NK-92 treated with Interleukin-12 subunit alpha and Interleukin-12 subunit beta, amount 100 ng/mL, for 24 hours (cell line): ENCODE measurements at regions not wholly inside any gene's neighbourhood (a gene's known extent, or its start where the extent isn't known, plus 50 kb on each side); places are given as distances from the start of the nearest gene placed in this dataset.

Source experiments
- DNase-seq: peaks from one replicate; lab custom pipeline; 2025; lab: John Stamatoyannopoulos, UW

DNA sequence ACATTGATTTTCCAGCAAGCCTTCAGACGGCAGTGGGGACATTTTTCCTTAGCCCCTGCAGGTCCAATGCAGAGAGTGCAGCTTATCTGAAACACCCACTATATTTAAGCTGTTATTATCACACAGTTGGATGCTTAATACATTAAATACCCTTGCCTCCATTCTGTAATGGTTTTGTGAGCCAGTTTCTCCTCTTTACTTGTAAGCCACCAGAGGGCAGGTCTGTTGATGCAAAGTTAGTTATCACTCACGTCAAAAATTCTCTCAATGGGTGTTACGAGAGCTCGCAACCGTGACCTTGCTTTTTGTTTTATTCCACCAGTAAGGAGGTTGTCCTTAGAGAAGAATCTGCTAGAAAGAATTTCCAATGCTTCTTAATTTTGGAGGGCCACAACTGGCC is 189.8 kb downstream of the INSIG2 start:
- no peak for DNase-seq

DNA sequence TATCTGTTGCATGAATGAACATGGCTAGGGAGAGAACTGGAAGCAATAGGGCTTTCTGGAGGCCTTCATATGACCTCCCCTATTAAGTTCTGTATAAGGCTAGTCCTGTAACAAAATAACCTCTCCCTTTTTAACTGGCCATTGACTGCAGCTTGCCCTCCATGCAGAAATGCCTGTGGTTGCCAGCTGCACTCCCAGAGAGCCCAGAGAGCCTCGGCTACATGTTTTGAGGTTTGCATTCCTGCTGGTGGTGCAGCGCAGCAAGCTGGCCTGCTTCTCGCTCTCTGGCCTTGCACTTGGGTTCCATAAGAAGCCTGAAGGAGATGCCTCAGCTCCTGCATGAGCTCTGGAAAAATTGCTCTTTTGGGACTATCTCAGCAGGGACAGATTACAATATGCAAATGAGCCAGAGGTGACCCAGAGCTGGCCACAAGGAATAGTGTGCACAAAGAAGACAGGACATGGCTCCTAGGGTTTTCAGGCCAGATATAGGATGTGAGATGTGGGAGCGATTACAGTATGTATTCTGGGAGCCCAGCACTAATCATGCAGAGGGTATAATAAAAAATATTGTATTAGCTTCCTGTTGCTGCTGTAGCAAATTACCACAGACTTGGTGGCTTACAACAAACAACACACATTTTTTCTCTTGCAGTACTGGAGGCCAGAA is 186.7 kb downstream of the INSIG2 start:
- no peak for DNase-seq

DNA sequence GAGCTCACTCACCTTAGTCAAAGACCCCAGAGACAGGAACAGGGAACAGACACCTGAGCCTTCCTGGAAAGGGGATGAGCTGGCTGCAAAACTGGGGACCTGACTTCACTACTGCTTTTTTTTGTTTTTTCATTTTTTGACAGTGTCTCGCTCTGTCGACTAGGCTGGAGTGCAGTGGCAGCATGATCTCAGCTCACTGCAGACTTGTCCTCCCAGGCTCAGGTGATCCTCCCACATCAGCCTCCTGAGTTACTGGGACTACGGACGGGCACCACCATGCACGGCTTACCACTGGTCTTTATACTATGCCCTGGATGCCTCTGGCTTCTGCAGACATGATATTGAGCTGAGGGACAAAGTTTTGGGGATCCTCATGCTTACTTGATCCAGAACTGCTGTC is 184.1 kb downstream of the INSIG2 start:
- DNase-seq: no peak

DNA sequence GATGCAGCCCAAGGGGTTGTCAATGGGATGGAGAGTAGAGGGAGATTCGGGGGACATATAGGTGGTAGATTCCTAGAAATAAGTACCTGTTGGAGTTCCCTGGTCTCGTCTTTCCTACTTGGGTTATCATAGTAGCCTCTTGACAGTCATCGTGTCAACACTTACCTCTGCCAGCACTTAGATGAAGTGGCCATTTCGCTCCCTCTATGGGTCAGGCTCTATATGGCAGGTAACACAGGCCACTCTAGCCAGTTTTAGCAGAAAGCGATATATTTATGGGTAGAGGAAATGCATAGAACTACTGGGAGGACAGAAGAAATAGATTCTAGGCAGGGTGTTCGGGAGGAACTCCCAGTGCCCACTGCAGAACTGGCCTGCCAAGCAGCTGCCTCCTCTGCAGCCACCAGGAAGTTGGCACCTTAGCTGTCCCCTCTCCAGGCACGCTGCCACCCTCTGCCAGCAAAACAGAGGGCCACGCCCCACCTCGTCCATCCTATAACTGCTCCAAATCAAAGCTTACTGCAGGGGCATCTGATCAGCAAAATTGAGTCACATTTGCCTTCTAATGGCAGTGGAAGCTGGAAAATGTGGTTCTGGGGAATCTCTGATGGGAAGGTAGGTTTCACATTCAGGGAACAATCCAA is 181.3 kb downstream of the INSIG2 start:
- no peak for DNase-seq

DNA sequence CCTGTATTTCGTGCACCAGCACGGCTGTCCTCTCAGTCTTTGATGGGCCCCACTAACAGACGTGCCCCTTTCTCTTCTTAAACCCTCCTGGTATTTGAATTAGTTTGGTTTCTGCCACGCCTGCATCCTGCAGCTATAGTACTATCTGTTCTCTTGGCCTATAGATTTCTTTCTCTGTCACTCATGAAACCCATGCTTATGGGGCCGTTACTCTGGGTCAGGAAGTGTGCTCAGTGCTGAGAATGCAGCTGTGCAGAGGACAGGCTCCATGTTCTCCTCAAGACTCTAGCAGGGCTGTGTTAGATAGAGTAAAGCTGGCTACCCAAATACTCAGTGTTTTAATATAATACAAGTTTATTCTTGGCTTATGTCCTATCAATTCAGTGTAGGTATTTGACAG is 180.0 kb downstream of the INSIG2 start:
- DNase-seq: no peak

DNA sequence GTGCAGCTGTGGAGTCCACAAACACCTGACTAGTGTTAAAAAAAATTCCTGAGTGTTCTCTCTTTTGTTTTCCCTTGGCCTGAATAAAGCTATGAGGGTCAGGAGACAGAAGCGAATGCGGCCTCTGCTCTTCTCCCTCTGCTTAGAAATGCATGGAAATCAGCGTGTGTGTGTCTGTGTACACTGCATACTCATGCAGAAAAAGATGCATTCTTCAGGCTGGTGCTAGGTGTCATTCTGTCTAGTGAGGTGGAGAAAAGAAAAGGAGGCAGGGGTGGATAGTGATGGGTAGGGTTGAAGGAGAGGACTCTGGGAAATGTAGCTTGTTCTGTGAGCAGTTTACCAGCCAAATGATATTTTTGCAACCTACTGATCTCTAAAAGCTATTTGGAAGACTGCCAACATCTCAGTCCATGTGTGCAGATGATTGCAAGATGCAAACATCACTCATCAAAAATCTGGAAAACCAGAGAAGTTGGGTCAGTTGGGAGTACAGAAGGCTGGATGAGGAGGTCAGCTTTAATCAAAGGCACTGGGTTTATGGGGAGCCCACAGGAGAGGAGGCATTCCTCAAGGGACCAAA is 177.7 kb downstream of the INSIG2 start:
- no peak for DNase-seq

DNA sequence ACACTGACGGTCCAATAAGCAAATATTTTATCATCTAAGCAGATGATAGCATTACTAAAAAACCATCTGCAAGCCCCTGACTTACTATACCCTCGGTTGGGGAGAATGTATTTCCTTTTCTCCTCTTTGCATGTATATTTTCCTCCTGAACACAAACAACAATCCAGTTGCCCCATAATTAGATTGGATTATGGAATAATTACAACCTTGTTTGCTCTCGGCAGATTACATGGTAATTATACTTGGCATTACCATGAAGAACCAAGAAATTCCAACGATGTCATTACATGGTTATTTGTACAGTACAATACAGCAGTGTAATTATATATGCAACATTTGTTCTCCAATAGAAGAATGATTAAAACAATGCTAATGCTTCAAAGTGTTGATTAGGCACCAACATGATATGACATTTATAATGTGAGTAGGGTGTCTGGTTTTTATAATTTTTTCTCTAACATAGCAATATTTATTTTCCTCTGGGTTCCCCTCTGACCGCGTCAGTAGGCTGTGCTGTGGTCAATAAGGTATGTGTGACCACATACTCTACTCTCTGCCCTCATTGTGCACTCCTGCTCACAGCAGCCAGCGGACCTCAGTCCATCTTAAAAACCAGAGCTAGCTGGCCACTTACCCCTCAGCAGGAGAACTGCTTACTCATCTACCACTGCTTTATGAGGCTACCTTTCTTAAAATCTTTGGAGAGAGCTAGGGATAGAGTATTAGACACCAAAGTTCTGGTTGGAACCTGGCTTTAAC is 176.1 kb downstream of the INSIG2 start:
- no peak for DNase-seq

DNA sequence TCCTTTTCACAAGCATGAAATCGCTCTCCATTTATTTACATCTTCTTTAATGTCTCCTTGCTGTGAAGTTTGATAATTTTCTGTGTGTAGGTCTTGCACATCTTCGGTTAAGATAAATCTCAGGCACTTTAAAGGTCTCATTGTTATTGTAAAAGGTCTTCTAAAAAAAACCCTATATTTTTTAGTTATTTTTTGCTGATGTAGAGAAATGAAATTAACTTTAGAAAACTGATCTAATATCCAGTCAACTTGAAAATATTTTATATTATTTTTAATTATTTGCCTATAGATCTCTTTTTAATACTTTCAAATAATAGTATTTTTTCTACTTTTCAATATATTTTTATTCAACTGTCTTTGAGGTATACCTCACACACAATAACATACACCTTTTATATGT is 169.4 kb downstream of the INSIG2 start:
- DNase-seq: no peak

DNA sequence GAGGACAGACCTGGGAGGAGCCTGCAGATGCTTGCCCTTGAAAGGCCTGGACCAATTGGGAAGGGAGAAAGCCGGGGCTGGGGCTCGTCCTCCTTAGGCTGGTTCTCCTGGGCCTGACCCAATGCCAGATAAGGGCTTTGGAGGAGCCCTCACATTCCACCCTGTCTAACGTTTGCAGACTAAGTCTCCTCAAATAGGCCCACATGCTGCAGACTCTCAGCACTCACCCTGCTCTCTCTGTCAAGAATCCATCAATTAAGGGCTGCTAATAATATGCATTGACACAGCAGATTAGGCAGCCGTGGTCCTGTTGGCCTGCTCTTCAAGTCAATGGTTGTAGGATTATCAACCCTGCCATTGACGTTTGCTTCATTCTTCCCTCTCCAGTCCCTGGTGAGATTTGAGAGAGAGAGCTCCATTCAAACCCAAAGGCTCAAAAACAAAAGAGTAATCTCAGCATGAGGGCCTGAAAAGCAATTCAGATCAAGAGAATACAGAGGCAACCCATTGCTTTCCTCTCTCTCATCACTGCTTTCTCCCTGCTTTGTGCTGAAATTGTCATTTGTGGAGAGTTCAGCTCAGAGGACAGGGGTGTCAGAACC is 167.6 kb downstream of the INSIG2 start:
- DNase-seq: no peak

DNA sequence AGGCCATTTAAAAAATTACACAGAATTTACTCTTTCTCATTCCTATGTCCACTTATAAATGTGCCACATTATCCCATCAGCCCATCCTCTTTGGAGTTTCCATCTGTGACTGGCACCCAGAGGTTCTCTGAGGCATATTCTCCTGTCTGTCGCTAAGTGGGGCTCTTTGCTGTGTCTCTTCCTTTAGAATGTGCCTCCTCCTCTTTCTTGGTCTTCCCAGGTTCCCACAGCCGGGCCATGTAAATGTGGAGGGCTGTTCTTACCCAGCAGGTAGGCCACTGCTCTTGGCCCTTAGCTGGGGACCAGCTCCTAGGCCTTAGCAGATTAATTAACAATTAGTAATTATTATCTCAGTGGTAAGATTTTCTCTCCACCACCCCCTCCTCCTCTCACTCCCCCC is 167.0 kb downstream of the INSIG2 start:
- DNase-seq: no peak

DNA sequence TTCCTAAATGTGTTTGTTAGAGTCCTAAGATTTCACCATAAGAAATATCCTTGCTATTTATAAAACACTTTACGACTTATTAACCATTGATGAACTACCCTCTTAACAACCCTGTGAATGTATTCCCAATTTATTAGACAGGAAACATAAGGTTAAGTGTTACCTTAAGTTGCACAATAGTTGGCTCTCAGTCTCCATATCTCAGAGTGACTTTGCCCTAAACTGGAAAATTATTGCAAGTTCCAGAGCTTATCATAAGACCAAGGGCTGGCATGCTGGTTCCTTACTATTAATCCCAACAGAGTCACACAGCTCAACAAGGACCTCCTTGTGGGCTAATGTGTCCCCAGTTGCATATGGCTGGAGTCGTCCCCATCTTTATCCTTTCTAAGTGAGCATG is 165.8 kb downstream of the INSIG2 start:
- no peak for DNase-seq

DNA sequence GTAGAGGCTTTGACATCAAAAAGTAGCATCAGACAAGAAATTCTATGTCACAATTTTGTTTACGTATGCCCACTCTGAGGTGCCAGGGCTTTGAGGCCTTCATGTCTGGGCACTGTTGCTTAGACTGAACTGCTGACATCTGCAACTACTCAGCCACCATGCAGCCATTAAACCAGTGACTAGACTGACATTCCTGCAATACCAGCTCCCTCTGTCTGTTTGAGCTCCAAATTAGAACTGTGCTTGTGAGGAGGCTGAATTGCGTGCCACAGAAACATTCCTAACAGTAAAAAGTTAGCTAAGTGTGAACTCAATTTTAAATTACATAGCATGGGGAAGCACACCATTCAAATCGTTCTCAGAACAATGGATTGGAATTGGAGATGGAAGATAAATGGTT is 163.2 kb downstream of the INSIG2 start:
- no peak for DNase-seq

DNA sequence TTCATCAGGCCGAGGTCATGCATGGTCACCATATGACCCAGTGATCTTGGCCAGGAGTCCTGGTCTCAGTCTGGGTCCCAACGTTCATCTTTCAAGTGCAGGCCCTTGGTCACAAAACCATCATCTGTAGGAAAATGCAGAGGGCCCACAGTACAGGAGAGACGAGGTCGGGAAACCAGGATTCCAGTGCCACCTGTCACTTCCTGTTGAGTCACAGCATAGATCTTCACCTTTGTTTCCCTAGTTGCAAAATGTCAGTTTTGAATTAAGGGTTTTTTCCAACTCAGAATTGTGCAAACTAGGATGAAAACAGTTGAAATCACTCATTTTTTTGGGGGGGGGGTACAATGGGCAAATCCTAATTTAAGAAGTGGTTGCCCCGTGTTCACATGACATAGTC is 162.2 kb downstream of the INSIG2 start:
- DNase-seq: no peak

DNA sequence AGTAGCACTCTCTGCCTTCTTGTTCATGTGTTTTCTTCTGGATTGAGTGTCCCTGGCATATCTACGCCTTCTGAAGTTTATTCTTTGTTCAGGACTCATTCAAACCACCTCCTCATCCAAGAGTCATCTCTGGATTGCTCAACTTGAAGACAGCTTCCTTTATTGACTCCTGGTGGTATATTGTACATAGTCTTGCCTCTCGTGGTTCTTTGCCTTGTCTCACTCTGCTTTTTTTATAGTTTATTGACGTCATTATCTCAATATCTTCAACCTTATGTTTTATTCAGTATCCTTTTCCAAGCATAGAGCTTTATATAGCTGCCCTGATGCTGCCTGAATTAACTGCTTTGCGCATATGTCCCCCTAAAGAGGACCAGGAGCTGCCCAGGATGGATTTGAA is 161.7 kb downstream of the INSIG2 start:
- no peak for DNase-seq

DNA sequence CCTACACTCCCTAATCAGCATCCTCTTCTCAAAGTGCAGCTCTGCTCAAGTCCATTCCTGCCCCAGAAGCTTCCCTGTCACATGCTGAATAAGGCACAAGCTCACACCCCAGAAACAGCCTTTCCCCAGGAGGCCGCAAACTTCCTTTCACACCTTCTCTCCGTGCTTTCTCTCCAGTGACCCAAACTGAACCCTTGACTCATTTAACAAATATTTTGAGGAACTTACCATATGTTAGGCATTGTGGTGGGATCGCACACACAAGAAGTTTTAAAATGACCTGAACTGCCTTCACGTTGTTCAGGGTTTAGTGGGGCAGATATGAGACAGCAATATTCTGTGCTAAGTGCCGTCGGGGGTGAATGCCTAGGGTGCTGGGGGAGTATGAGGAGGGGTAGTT is 161.3 kb downstream of the INSIG2 start:
- DNase-seq: no peak

DNA sequence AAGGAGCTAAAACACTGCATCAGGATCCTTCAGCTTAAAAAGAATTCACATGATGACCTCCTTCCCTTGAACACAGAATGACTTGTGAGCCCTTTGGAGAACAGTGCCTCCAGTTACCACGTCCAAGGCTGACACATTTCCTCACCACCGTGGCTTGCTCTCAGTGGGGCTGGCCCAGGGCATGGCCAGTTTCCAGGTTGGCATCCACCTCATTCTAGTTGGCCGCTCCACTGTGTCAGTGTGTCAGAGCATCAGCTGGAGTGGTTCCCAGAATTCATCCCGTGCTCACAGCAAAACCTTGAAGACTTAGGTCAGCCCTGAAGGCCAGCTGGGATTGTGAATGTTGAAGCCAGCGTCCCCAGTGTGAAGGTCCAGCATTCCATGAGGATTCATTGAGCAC is 158.5 kb downstream of the INSIG2 start:
- no peak for DNase-seq

DNA sequence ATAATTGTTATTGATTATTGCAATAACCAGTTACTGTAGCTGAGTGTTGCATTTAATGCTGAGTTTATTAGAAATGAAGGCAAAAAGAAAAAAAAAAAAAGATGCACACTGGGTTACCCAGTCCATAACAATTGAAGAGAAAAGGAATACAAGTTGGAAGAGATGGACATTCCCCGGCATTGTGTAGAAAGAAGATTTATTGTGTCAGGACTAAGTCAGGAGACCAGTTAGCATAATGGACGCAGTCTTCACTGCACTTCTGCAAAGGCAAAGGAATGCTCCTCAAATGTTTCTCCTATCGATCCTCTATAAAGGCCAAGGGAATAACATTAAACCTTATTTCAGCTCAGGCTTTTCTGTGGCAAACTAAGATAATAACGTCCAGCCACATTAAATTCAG is 157.8 kb downstream of the INSIG2 start:
- no peak for DNase-seq

DNA sequence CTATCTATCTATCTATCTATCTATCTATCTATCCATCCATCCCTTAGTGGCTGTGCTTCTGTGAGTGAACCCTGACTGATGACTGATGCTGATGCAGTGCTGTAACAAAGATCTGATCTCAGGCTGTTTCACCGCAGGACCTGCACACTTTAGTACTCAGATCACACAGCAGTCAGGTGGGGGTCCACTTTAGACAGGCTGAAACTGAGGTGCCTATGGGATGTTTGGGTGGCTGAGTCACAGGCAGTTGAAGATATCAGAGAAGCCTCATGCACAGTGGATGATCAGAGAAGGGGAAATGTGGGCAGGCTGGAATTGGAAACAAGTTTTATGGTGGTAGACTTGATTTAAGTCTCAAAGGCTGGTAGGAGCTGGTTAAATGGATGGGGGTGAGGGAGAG is 156.4 kb downstream of the INSIG2 start:
- no peak for DNase-seq

DNA sequence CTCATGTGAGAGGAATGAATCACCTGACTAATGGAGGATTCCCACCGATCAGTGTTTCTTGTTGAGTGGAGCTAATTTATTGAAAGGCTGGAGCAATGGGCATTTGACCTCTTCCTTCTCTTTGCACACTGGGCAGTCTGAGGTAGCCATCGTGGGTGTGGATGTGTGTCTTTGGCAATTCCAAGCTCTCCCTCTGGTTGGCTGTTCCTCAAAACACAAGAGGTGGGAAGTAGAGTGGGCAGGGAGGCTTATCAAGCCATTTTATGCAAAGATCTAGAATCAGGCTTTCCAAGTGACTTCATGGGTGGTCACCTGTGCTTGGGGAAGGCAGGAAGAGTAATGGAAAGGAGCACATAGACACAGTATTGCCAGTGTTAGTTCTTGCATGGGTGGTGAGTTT is 154.8 kb downstream of the INSIG2 start:
- DNase-seq: no peak

DNA sequence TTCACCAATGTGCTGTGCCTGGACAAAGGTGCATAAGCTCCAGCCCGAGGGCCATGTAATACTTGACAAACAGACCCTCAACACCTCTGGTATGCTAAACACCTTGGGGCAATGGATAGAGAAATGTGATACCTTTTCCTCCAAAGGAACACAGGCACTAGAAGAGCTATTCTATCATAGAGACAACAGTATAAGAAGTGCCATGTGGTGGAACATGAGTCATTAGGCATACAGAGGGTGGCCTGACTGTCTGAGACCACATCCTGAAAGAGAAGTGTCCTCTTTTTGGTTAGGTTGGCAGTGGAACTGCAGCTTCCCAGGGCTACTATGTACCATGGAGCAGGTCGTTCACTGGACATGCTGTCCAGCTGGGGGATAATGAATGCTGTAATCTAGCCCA is 153.9 kb downstream of the INSIG2 start:
- DNase-seq: no peak

DNA sequence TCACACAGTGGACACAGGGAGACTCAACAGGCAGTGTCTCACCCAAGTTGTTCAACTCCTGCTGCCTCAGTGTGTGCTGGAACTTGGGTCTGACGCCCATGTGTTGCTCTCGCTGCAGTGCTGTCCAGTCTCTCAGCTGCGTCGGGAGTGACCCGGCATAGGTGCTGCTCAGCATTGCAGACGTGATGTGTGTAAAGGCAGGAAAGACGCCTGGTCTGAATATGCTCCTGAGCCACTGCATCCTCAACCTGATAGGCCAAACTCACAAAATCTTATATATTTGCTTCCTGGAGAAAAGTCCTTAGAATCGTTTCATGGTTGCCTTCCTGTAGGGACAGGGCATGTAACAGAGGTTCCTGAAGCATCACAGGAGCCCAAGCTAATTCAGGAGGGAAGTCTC is 152.9 kb downstream of the INSIG2 start:
- DNase-seq: no peak

DNA sequence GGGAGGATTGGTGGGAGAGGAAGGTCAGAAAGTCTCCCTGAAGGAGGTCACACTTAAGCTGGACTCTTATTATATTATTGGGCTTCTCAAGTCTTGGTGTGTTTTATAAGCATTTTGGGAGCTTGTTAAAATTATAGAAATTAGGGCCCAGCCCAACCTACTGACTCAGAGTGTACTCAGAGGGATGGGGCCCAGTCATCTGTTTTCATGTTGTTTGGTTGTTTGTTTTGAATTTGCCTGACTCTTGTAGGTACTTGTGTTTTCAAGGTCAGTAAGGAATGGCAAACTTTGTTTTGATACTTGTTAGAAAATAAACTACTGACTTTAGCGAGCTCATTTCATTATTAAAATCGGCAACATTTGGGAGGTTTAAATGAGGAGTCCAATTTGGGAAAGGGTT is 152.0 kb downstream of the INSIG2 start:
- no peak for DNase-seq

DNA sequence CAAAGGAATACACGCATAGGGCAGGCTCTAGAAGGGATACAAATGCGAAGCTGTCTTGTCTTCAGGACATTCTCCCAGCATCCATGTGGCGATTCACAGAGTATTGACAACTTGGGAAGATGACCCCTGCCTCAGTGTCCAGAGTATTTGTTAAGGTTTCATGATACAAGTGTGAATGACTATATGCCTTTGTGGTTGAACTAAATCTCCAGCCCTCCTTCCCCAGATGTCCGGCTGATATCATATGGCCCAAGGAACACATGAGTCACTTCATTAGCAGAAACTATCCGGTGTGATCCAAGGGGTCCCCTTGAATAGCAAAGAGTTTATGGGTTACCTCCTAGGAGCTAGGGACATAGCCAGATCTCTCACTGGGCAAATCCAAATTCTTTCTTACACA is 151.0 kb downstream of the INSIG2 start:
- DNase-seq: no peak
